H1 (cell line): ENCODE measurements at regions not wholly inside any gene's neighbourhood (a gene's known extent, or its start where the extent isn't known, plus 50 kb on each side); places are given as distances from the start of the nearest gene placed in this dataset.

ENCODE experiments used
- CTCF ChIA-PET: fragments of 300-600 bp; sonication (Branson Sonifier 250); formaldehyde crosslinking; loops from one replicate; lab custom pipeline; 2021; ENCODE audit not compliant: partially characterized antibody; lab: Charles Lee
- POLR2A ChIA-PET: fragments of 300-600 bp; sonication (Branson Sonifier 250); formaldehyde crosslinking; loops from one replicate; lab custom pipeline; 2021; ENCODE audit warnings: inconsistent platforms; ENCODE audit not compliant: partially characterized antibody; lab: Charles Lee
- DNase-seq, 2 experiments: peaks; one replicate each; pipeline versions ENCODE4 v3.0.0 to v3.0.0-alpha.2; 2010 to 2022; ENCODE audit warnings: low spot score in 2 of 2, low read depth in 1 of 2, mixed read lengths in 1 of 2
- FAIRE-seq: peaks from 2 replicates; lab custom pipeline; 2011; peaks lifted over from hg19 to GRCh38; lab: Jason Lieb, UNC
- H2AFZ ChIP-seq: 2 replicates; pipeline ENCODE4 v1.8.1; 2012; ENCODE audit warnings: low read length, inconsistent platforms
- H2AK5ac ChIP-seq: 2 replicates; pipeline ENCODE4 v1.6.1; 2013; ENCODE audit warnings: low read depth, low read length
- H2BK120ac ChIP-seq: replicated peaks from 2 replicates; pipeline ENCODE3; 2013; ENCODE audit warnings: low read depth, low read length, inconsistent platforms
- H2BK12ac ChIP-seq: 2 replicates; pipeline ENCODE4 v1.6.1; 2013; ENCODE audit warnings: low read depth, low read length
- H2BK15ac ChIP-seq: 2 replicates; pipeline ENCODE4 v1.6.1; 2013; ENCODE audit warnings: low read length
- H2BK20ac ChIP-seq: 2 replicates; pipeline ENCODE4 v1.6.1; 2013; ENCODE audit warnings: low read length
- H2BK5ac ChIP-seq: 2 replicates; pipeline ENCODE4 v1.6.1; 2013; ENCODE audit warnings: low read depth, low read length
- H3K14ac ChIP-seq: 2 replicates; pipeline ENCODE4 v1.6.1; 2013; ENCODE audit warnings: inconsistent platforms; ENCODE audit not compliant: insufficient read length
- H3K18ac ChIP-seq: 2 replicates; pipeline ENCODE4 v1.6.1; 2013; ENCODE audit warnings: low read length; ENCODE audit errors: extremely low read depth
- H3K23ac ChIP-seq: 2 replicates; pipeline ENCODE4 v1.6.1; 2013; ENCODE audit warnings: inconsistent platforms; ENCODE audit not compliant: insufficient read length
- H3K23me2 ChIP-seq: 2 replicates; pipeline ENCODE4 v1.6.1; 2013; ENCODE audit warnings: low read depth, low read length
- H3K27ac ChIP-seq: 2 replicates; pipeline ENCODE4 v1.6.1; 2011; ENCODE audit warnings: low read depth, low read length, inconsistent platforms
- H3K27me3 ChIP-seq, 4 experiments: replicated peaks in 1 of 4; 1 replicate in 1 of 4; 2 replicates in 3 of 4; pipeline versions ENCODE4 v1.6.1 to v1.8.1; 2011 to 2013; ENCODE audit warnings: low read length in 3 of 4, mild to moderate bottlenecking in 3 of 4, inconsistent platforms in 2 of 4, mixed read lengths in 2 of 4, moderate library complexity in 1 of 4; ENCODE audit not compliant: control insufficient read depth in 3 of 4, insufficient read depth in 3 of 4; ENCODE audit errors: extremely low read depth in 1 of 4
- H3K36me3 ChIP-seq, 4 experiments: 2 replicates each; pipeline versions ENCODE4 v1.6.1 to v1.8.1; 2011 to 2013; ENCODE audit warnings: mild to moderate bottlenecking in 4 of 4, low read length in 3 of 4, moderate library complexity in 2 of 4, control low read depth in 1 of 4, inconsistent platforms in 1 of 4; ENCODE audit not compliant: insufficient read depth in 4 of 4, control insufficient read depth in 2 of 4
- H3K4ac ChIP-seq: replicated peaks from 2 replicates; pipeline ENCODE3; 2013; ENCODE audit warnings: low read length, low read depth, mixed read lengths, inconsistent platforms; ENCODE audit not compliant: insufficient read length
- H3K4me1 ChIP-seq, 4 experiments: replicated peaks in 1 of 4; 1 replicate in 1 of 4; 2 replicates in 3 of 4; pipeline versions ENCODE4 v1.6.1 to v1.8.1; 2011 to 2013; ENCODE audit warnings: low read length in 3 of 4, inconsistent platforms in 2 of 4, mixed read lengths in 1 of 4; ENCODE audit not compliant: insufficient read depth in 4 of 4, control insufficient read depth in 3 of 4
- H3K4me2 ChIP-seq, 2 experiments: 2 replicates each; pipeline versions ENCODE4 v1.6.1 to v1.8.1; 2011 to 2013; ENCODE audit warnings: low read depth in 2 of 2, low read length in 2 of 2, control low read depth in 1 of 2, inconsistent platforms in 1 of 2, mild to moderate bottlenecking in 1 of 2; ENCODE audit not compliant: insufficient read depth in 1 of 2
- H3K4me3 ChIP-seq, 4 experiments: fragments of 200-600, 300-600 bp in 1 of 4; sonication (generic), shearing (Covaris generic), sonication (Bioruptor Twin) in 1 of 4; 2 replicates each; pipeline versions ENCODE4 v1.5.1 to v1.8.1; 2011 to 2016; ENCODE audit warnings: low read length in 4 of 4, low read depth in 3 of 4, control low read depth in 2 of 4, inconsistent platforms in 2 of 4, mild to moderate bottlenecking in 2 of 4, mixed read lengths in 1 of 4, moderate library complexity in 1 of 4; ENCODE audit not compliant: insufficient read depth in 2 of 4; ENCODE audit errors: extremely low read depth in 1 of 4
- H3K56ac ChIP-seq: replicated peaks from 2 replicates; pipeline ENCODE3; 2013; ENCODE audit warnings: low read depth, mild to moderate bottlenecking, mixed read lengths, low read length, inconsistent platforms; ENCODE audit not compliant: insufficient read length
- H3K79me1 ChIP-seq: 2 replicates; pipeline ENCODE4 v1.6.1; 2013; ENCODE audit warnings: low read depth, low read length, control low read depth
- H3K79me2 ChIP-seq, 2 experiments: 2 replicates each; pipeline versions ENCODE4 v1.6.1 to v1.8.1; 2012 to 2013; ENCODE audit warnings: low read length in 2 of 2, mild to moderate bottlenecking in 2 of 2, inconsistent platforms in 1 of 2; ENCODE audit not compliant: insufficient read depth in 2 of 2, control insufficient read depth in 1 of 2
- H3K9ac ChIP-seq, 4 experiments: replicated peaks in 1 of 4; 1 replicate in 1 of 4; 2 replicates in 3 of 4; pipeline versions ENCODE4 v1.6.1 to v1.8.1; 2011 to 2013; ENCODE audit warnings: low read depth in 3 of 4, low read length in 3 of 4, control low read depth in 2 of 4, mild to moderate bottlenecking in 2 of 4, moderate library complexity in 2 of 4, inconsistent platforms in 1 of 4; ENCODE audit errors: extremely low read depth in 1 of 4
- H3K9me3 ChIP-seq, 2 experiments: 2 replicates each; pipeline versions ENCODE4 v1.6.1 to v1.8.1; 2012 to 2013; ENCODE audit warnings: mild to moderate bottlenecking in 2 of 2, moderate library complexity in 2 of 2, control low read depth in 1 of 2, inconsistent platforms in 1 of 2, low read depth in 1 of 2, low read length in 1 of 2, mixed read lengths in 1 of 2; ENCODE audit not compliant: insufficient read depth in 2 of 2
- H4K20me1 ChIP-seq, 2 experiments: replicated peaks in 1 of 2; 2 replicates each; pipeline versions ENCODE3 to v1.8.1; 2011 to 2013; ENCODE audit warnings: inconsistent platforms in 2 of 2, low read length in 2 of 2, mild to moderate bottlenecking in 1 of 2; ENCODE audit not compliant: insufficient read depth in 2 of 2, control insufficient read depth in 1 of 2
- H4K5ac ChIP-seq: 2 replicates; pipeline ENCODE4 v1.6.1; 2013; ENCODE audit warnings: low read length, low read depth, mixed read lengths, inconsistent platforms; ENCODE audit not compliant: insufficient read length
- H4K8ac ChIP-seq: 2 replicates; pipeline ENCODE4 v1.8.0; 2013; ENCODE audit warnings: mild to moderate bottlenecking, moderate library complexity, low read length, inconsistent platforms; ENCODE audit not compliant: insufficient read depth; ENCODE audit errors: extremely low read depth
- H4K91ac ChIP-seq: replicated peaks from 2 replicates; pipeline ENCODE3; 2013; ENCODE audit warnings: low read length, mixed read lengths, inconsistent platforms; ENCODE audit not compliant: insufficient read length
- CEBPB ChIP-seq: IDR thresholded peaks from 2 replicates; pipeline ENCODE4 v1.6.1; 2012; ENCODE audit warnings: low read depth, low read length
- RAD21 ChIP-seq, 2 experiments: IDR thresholded peaks in 1 of 2; conservative IDR thresholded peaks in 1 of 2; 2 replicates each; pipeline ENCODE4 v1.6.1; 2011; ENCODE audit warnings: low read depth in 2 of 2, low read length in 2 of 2, improper control_type of control experiment in 1 of 2, inconsistent platforms in 1 of 2, mild to moderate bottlenecking in 1 of 2, moderate library complexity in 1 of 2
- SP2 ChIP-seq: IDR thresholded peaks from 2 replicates; pipeline ENCODE4 v1.6.1; 2012; ENCODE audit warnings: mild to moderate bottlenecking, low read length, inconsistent platforms
- SRF ChIP-seq: IDR thresholded peaks from 2 replicates; pipeline ENCODE4 v1.6.1; 2011; ENCODE audit warnings: mild to moderate bottlenecking, low read depth, low read length, moderate library complexity
- TEAD4 ChIP-seq: IDR thresholded peaks from 2 replicates; pipeline ENCODE4 v1.6.1; 2012; ENCODE audit warnings: low read depth, low read length, inconsistent platforms, mixed read lengths
- WGBS, 2 experiments: shearing (Covaris generic) in 1 of 2; methylation state at CpG; one replicate each; pipeline versions ENCODE4 v1.1.6 to v1.1.7; 2013 to 2015; ENCODE audit warnings: low lambda C conversion rate in 2 of 2, mixed read lengths in 2 of 2, inconsistent platforms in 1 of 2, low coverage in 1 of 2, missing lambda C conversion rate in 1 of 2; ENCODE audit not compliant: insufficient replicate concordance in 2 of 2, insufficient coverage in 1 of 2, insufficient read length in 1 of 2; ENCODE audit errors: extremely low coverage in 1 of 2, missing lambda C conversion rate in 1 of 2; 5-methylcytosine and 5-hydroxymethylcytosine counted together
- TF ChIP-seq, protein P1 (sequence below), 3 experiments: IDR thresholded peaks; 1 replicate in 2 of 3; 2 replicates in 1 of 3; pipeline versions ENCODE4 v1.5.1 to v1.6.1; 2011; ENCODE audit warnings: low read length in 3 of 3, mild to moderate bottlenecking in 3 of 3, inconsistent platforms in 2 of 3, low read depth in 1 of 3, moderate library complexity in 1 of 3; ENCODE audit not compliant: insufficient read depth in 1 of 3; ENCODE audit errors: control extremely low read depth in 1 of 3

DNA sequence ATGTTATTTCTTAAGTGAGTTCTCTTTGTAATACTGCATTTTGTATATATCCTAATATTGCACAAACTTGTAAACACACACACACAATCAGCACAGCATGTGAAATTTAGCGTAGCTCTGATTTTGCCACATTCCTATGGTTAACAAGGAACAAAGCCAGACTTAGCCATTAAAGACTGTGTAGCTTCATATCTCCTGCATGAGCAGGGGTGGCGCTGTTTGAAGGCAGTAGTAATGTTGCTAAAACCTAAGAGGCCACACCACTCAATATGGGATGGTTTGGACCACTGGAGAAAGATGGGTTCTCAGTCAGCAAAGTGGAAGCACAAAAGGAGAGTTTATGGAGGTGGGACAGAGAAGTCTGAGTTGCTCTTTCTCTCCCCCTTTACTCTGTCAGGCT, 61.1 kb upstream of the RND3 start:
- Histone ChIP-seq H3K18ac (no peak overlapping the region), H3K27ac (no peak overlapping the region), H2BK12ac (no peak overlapping the region), H4K8ac (no peak overlapping the region), H3K4me3 (no peak overlapping the region), H3K27me3 (no peaks in the 10 kb centered on the region), H3K56ac (no peak overlapping the region), H3K36me3 (no peaks in the 10 kb centered on the region), H3K9ac (no peak overlapping the region), H3K4me2 (no peak overlapping the region), H3K23me2 (no peaks in the 10 kb centered on the region), H2BK15ac (no peak overlapping the region), H3K79me1 (no peaks in the 10 kb centered on the region), H2BK5ac (no peak overlapping the region), H4K91ac (no peak overlapping the region), H3K79me2 (no peaks in the 10 kb centered on the region), H4K20me1 (no peaks in the 10 kb centered on the region), H3K4me1 (no peaks in the 10 kb centered on the region), H3K9me3 (no peaks in the 10 kb centered on the region), H3K4ac (no peak overlapping the region), H2BK20ac (no peak overlapping the region), H4K5ac (no peak overlapping the region), H2AK5ac (no peak overlapping the region), H3K14ac (no peak overlapping the region), H2BK120ac (no peak overlapping the region), H3K23ac (no peak overlapping the region), H2AFZ (no peak overlapping the region)
- ChIA-PET POLR2A (no interaction called here), CTCF (interaction anchor here (0.6 to 1.9 kb wide), 22 partner anchors 8 to 1207 kb away, joined by 3 to 14 read pairs (median 3); no protein-coding TSS in a partner anchor)
- WGBS, 2 experiments = 63% methylated on average over 2 of the region's 2 CpGs; no CpG with 5 or more reads in 1 of the 2 experiments
- peak; percentile 37 to 49 for TF ChIP-seq RAD21 (IDR thresholded peaks at IDR 0.05 in 1 of 2, conservative IDR thresholded peaks at IDR 0.05 in 1 of 2; ENCODE audit: low read depth in 2 of 2, low read length in 2 of 2)
- TF ChIP-seq CEBPB = no peak
- no peak for TF ChIP-seq SRF
- TF ChIP-seq TEAD4 = 0 out of 2 replicates have a peak, but pooled peaks have one; percentile 4
- no peak for TF ChIP-seq SP2
- TF ChIP-seq, protein P1, sequence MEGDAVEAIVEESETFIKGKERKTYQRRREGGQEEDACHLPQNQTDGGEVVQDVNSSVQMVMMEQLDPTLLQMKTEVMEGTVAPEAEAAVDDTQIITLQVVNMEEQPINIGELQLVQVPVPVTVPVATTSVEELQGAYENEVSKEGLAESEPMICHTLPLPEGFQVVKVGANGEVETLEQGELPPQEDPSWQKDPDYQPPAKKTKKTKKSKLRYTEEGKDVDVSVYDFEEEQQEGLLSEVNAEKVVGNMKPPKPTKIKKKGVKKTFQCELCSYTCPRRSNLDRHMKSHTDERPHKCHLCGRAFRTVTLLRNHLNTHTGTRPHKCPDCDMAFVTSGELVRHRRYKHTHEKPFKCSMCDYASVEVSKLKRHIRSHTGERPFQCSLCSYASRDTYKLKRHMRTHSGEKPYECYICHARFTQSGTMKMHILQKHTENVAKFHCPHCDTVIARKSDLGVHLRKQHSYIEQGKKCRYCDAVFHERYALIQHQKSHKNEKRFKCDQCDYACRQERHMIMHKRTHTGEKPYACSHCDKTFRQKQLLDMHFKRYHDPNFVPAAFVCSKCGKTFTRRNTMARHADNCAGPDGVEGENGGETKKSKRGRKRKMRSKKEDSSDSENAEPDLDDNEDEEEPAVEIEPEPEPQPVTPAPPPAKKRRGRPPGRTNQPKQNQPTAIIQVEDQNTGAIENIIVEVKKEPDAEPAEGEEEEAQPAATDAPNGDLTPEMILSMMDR (IDR thresholded peaks at IDR 0.05; ENCODE audit: control extremely low read depth in 1 of 3, insufficient read depth in 1 of 3, low read depth in 1 of 3, low read length in 3 of 3) = peak in 2 of 3 experiments; percentile 49 to 79; a peak in 3 of 4 replicates
- DNase-seq (no peak), FAIRE-seq (peak; percentile 95)
